ENCODE measurements at regions not wholly inside any gene's neighbourhood (a gene's known extent, or its start where the extent isn't known, plus 50 kb on each side); places are given as distances from the start of the nearest gene placed in this dataset.

DNA sequence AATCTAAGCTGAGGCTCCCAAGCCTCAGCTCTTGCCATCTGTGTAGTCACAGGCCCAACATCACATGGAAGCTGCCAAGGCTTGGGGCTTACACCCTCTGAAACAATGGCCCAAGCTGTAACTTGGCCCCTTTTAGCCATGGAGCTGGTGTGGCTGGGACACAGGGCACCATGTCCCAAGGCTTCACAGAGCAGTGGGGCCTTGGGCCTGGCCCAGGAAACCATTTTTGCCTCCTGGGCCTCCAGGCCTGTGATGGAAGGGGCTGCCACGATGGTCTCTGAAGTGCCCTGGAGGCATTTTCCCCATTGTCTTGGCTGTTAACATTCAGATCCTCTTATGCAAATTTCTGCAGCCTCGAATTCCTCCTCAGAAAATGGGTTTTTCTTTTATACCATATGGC is 952.3 kb upstream of the GOT2 start:
- TF ChIP-seq, protein P1, sequence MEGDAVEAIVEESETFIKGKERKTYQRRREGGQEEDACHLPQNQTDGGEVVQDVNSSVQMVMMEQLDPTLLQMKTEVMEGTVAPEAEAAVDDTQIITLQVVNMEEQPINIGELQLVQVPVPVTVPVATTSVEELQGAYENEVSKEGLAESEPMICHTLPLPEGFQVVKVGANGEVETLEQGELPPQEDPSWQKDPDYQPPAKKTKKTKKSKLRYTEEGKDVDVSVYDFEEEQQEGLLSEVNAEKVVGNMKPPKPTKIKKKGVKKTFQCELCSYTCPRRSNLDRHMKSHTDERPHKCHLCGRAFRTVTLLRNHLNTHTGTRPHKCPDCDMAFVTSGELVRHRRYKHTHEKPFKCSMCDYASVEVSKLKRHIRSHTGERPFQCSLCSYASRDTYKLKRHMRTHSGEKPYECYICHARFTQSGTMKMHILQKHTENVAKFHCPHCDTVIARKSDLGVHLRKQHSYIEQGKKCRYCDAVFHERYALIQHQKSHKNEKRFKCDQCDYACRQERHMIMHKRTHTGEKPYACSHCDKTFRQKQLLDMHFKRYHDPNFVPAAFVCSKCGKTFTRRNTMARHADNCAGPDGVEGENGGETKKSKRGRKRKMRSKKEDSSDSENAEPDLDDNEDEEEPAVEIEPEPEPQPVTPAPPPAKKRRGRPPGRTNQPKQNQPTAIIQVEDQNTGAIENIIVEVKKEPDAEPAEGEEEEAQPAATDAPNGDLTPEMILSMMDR (IDR thresholded peaks at IDR 0.05): no peak
- no peak for TF ChIP-seq POLR2A (IDR thresholded peaks at IDR 0.05)
